Left ventricle myocardium superior (tissue), 1 donor: ENCODE measurements at regions not wholly inside any gene's neighbourhood (a gene's known extent, or its start where the extent isn't known, plus 50 kb on each side); places are given as distances from the start of the nearest gene placed in this dataset.
A peak's percentile ranks its signal among the peaks of the same experiment; 100 is the strongest.

Experiments used
- ATAC-seq: fragments of 200-7000 bp; cut with Tn5 transposase; one replicate; pipeline ENCODE4 v1.9.1; 2020; ENCODE audit warnings: mild to moderate bottlenecking, moderate library complexity
- DNase-seq: peaks from one replicate; pipeline ENCODE4 v3.0.0-alpha.2; 2020
- intact Hi-C: fragments of 100-400 bp; cut with micrococcal nuclease; formaldehyde crosslinking; loops from one replicate; pipeline ENCODE4 v1.11.0; 2022
- donor health status: DM: no; HTN: yes; CAD: no; lungs with severe emphysema.

DNA sequence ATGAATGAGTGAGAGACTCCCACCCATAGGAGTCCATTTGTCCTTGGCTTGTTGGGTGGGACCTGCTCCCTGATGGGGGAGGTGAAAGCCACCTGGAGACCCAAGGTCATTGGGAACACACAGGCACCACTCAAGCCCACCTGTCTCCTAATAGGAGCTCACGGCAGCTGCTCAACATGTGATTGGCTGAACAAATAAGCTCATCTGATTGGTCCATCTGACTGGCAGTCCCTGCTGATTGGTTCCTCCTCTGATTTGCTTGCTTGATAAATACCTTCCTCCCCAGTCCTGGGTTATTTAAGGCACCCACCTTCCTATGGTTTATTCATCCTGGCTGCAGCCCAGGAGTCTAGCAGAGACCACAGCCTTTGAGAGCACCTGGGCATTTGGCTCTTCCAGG lies 502.9 kb downstream of the PTPRU start:
- ATAC-seq = no peak
- intact Hi-C loops = no loop called here

DNA sequence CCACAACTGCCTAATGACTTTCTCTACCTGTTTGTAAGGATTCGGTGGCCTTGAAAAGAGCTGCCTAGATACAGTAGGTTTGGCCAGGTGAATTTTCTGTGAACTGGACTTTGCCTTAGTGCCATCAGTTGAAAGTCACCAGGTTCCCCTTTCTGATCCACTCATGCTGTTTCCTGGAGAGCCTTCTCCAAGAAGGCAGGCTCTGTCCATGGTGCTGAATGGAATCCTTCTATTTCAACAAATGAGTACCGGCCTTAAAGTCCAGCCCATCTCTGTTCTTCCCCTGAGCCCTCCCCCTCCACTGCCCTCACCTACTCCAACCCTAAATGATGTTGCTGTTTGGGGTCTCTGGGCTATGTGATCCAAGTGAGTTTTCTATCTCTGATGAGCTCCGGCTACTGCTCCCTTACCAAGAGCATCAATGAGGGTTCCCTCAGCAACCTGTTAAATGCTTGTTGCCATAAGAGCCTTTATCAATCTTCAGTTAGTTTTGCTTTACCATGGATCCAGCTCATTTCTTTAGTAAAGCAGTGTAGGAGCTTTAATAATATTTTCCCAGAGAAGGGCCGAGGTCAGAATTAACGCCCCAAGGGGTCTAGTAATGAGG lies 500.4 kb downstream of the PTPRU start:
- DNase-seq (no peak), ATAC-seq (no peak)
- intact Hi-C loops = no loop called here

More for the DNA sequence above, 502.9 kb downstream of the PTPRU start:
- DNase-seq = no peak

DNA sequence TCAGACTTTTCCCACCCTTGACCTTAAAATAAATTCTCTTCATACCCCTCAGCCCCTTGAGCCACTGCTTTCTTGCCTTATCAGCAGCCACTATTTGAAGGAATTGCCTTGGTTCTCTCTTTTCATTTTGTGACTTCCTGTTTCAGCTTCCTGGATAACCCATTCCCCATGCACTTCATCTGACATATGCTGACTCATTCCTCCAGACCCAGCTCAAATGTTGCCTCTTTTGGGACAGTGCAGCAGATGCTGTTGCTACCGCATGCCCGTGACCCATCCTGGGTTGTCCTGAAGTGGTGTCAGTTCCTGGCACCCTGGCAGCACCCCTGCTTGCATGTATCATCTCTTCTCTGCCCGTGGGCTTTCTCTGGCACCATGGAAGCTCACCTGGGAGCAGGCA lies 496.1 kb downstream of the PTPRU start:
- no peak for DNase-seq
- intact Hi-C loops = no loop called here
- ATAC-seq = no peak

DNA sequence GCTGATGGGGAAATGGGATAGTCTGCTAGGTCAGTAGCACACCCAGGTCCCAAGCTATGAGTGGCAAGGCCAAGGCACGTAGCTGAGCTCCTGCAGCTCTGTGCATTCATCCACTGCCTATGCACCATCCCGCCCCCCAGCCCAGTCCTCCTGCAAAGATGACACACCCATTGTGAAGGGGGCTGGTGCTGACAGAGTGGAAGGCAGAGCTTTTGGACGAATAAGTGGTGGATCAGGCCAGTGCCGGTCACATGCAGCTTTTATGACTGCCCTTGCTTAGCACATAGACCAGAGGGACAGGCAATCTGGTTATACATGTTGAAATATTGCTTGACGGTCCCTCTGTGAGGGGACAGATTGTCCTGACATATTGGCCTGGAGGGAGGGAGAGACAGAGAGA lies 494.3 kb downstream of the PTPRU start:
- DNase-seq (no peak), ATAC-seq (no peak)
- intact Hi-C loops = no loop called here

- ATAC-seq (no peak), DNase-seq (no peak)
- intact Hi-C loops = no loop called here
Measured at GRCh38 chr1:29729281-29729680, 493.0 kb downstream of the PTPRU start.

DNA sequence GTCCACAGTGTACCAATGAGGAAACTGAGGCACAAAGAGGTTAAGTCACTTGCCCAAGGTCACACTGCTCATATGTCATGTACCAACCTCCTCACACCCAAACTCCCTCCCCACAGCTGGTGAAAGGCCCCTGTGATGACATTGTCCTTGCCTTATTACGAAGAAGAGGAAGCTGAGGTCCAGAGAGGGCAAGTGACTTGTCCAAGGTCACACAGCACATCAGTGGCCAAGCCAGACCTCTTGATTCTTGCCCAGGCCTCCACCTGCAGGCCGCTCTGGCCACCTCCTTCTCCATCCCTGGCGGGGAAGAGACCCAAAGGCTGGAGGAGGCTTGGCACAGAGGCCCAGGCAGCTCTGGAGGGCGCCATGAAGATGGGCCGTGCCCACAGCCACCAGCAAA lies 492.4 kb downstream of the PTPRU start:
- ATAC-seq (no peak), DNase-seq (no peak)
- intact Hi-C loops = no loop called here

- DNase-seq (no peak), ATAC-seq (no peak)
- intact Hi-C loops = no loop called here
Measured at GRCh38 chr1:29725262-29725661, 488.9 kb downstream of the PTPRU start.

DNA sequence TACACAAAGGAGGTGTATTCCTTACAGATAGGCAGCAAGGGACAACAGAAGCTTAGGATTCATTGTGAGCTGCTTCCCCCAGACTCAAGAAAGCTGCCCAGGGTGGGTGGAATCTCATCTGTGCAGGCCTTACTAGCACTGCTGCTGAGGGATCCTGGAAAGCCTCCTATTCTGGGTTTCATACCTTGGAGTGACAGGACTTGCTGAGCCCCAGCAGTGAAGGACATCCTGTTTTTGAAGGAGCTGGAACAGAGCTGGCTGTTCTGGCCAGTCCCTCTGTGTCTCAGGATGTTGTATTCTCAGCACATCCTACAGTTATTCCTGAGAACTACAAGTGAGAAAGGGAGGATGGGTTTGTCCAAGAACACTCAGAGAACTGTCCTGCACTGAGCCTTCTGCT lies 486.3 kb downstream of the PTPRU start:
- DNase-seq (no peak), ATAC-seq (no peak)
- intact Hi-C loops = no loop called here

DNA sequence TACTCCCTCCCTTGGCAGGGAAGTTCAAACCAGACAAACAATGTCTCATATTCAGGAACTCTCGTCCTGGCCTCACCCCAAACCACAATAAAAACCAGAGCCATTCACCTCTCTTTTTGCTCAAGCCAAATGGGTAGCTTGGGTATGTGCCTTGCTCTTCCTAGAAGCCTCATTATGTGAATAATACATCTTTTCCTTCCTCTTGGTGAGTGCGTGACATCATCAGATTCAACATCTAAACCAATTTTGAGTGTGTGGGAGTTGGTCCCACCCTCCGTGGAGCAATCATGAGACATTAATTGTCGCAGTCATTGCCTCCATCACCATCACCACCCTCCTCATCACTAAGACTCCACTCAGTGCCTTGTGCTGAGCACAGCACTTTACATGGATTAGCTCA lies 482.9 kb downstream of the PTPRU start:
- ATAC-seq = no peak

DNA sequence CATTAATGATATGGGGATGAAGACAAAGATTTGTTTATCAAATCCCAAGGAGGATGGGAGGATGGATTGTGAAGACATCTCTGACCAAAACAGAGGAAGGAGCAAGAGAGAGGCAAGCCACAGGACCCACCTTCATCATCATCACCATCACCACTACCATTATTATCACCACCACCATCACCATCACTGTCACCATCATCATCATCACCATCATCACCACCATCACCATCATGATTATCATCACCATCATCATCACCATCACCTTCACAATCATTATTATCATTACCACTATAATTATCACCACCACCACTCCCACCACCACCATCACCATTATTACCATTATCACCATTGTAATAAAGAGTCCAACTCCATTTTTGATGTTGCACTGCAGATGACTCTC lies 482.5 kb downstream of the PTPRU start:
- DNase-seq (no peak), ATAC-seq (no peak)
- intact Hi-C loops = no loop called here

More for the DNA sequence above, 482.9 kb downstream of the PTPRU start:
- DNase-seq = no peak
- intact Hi-C loops = no loop called here

DNA sequence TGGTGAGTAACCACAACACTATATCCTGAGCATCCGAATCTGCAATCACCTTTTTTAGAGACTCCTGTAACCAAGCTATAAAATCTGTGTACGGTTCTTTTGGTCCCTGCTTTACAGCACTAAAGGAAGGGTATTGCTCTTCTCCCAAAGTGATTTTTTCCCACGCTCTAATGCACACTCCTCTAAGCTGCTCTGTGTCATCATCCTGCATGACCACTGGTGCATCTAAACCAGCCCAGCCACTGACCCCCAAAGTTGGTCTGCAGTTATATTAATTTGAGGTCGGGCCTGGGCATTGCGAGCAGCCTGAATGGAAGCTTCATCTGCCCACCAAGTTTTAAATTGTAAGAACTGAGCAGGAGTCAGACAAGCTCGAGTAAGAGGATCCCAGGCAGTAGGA lies 480.0 kb downstream of the PTPRU start:
- DNase-seq (no peak), ATAC-seq (no peak)
- intact Hi-C loops = no loop called here

DNA sequence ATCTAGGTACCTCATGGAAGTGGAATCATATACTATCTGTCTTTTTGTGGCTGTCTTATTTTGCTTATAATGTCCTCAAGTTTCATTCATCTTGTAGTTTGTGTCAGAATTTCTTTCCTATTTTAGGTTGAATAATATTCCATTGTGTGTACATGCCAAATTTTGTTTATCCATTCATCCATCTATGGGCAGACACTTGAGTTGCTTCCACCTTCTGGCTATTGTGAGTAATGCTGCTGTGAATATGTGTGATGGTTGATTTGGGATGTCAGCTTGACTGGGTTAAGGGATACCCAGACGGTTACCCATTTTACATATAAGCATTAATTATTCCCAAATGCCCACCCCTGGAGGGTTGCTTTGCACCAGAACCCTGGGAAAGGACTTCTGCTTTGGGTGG lies 477.5 kb downstream of the PTPRU start:
- ATAC-seq (no peak), DNase-seq (no peak)
- intact Hi-C loops = no loop called here

GRCh38 chr1:29712801-29713200 lies 476.5 kb downstream of the PTPRU start:
- no peak for ATAC-seq
- DNase-seq = no peak
- intact Hi-C loops = no loop called here

DNA sequence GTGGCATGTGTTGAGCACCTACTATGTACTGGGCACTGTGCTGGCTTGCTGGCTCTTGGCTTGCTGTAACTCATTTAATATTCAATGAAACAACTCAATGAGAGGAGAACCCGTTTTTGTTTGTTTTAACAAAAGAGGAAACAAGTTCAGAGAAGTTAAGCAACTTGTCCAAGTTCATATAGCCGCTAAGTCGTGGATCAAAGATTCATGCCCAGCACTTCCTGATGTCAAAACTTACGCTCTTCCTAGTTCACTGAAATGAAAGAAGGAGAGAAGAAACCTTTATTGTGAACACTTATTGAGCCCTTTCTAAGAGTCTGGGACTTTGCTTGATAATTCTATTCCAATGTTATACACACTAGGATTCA lies 475.9 kb downstream of the PTPRU start:
- intact Hi-C loops = no loop called here
- ATAC-seq = no peak
- no peak for DNase-seq

GRCh38 chr1:29711582-29712283 lies 475.4 kb downstream of the PTPRU start:
- ATAC-seq (no peak), DNase-seq (no peak)
- intact Hi-C loops = no loop called here

GRCh38 chr1:29709704-29710280 lies 473.5 kb downstream of the PTPRU start:
- no peak for DNase-seq
- no peak for ATAC-seq
- intact Hi-C loops = no loop called here

DNA sequence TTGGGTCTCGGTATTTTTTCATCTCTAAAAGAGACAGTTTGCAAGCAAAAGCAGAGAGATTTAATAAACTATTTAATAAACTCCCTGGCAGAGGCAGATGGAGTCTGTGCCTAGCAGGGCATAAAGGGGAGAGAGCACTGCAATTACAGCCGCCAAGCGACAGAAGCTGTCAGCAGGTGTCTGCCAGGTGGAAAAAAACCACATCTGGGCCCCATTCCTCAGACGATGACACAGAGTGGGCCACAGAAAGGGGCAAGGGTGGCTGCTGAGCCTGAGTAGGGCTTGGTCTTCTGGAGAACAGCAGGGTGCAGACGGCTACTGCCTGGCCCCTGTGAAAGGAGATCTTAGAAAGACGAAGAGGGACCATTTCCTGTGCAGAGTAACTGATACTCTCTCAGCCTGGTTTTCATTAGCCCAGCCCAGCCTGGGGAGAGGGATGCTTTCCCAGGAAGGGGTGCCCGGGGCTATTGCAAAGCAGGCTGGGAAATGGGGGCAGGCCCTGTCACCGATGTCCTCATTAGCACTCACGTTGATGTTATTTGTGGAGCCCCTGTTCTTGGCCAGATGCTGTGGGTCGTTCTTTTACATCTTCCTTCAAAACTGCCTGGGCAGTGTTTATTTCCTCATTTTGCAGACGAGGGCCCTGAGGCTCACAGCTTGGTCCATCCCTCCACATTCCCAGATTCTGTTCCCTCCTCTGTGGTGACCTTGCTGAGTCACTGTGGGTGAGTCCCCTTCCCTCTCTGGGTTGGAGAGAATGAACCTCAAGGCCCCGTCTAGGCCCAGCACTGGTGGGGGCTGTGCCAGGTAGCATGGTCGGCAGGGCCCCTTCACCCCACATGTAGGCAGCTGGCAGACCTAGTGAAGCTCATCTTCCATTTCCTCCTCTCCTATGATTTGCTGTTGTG lies 472.7 kb downstream of the PTPRU start:
- DNase-seq = no peak
- intact Hi-C loops = no loop called here
- no peak for ATAC-seq

DNA sequence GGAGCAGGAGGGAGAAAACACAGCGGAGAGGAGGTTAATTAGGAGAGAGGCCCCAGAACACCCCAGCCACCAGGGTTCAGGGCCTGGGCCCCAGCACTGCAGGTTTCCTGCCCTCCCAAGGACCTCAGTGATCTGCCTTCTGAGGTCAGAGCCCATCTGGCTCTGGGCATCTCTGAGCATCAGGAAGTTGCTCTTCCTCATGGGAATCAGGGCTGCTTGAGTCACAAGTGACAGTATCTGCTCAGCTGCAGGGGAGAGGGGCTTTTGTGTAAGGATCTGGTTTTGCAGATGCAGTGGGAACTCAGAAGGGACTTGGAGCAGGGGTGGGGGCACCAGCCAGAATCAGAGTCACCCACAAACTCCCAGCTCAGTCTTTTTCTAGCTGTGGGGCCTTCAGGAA lies 472.1 kb downstream of the PTPRU start:
- ATAC-seq (no peak), DNase-seq (no peak)
- intact Hi-C loops = no loop called here

DNA sequence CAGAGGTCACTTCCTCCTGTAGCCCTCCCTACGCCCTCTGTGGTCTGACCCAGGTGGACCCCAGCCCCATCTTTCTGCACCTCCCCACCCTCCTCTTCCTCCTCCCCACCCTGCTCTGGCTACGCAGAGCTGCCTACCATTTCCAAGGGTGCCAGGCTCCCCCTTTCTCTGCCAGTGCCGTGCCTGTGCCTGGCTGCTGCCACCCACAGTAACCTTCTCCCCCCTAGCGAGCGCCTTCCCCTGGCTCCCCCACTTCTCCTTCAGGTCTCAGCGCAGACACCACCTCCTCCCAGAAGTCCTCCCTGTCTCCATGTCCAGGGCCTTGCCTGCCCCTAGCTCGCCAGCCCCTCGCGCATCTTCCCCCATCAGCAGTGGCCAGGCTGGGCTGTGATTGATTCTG lies 471.5 kb downstream of the PTPRU start:
- no peak for DNase-seq
- intact Hi-C loops = no loop called here
- ATAC-seq = no peak

GRCh38 chr1:29706936-29707335 lies 470.6 kb downstream of the PTPRU start:
- intact Hi-C loops = no loop called here
- ATAC-seq (peak; percentile 43), DNase-seq (peak; percentile 32)
